A549 (cell line): ENCODE measurements at regions not wholly inside any gene's neighbourhood (a gene's known extent, or its start where the extent isn't known, plus 50 kb on each side); places are given as distances from the start of the nearest gene placed in this dataset.
"Not testable (repeated sequence)": the region's sequence is repeated elsewhere in the genome, so short reads cannot be mapped to it uniquely, and the experiment has no call there.

ENCODE experiments used
- ATAC-seq, 2 experiments: fragments of 200-7000 bp in 1 of 2; fragments of >200 bp in 1 of 2; cut with Nextera tagmentation in 1 of 2; cut with Tn5 transposase in 1 of 2; 3 replicates each; pipeline versions ENCODE4 v1.8.0 to v1.9.1; 2018 to 2020; ENCODE audit warnings: mild to moderate bottlenecking in 1 of 2, moderate library complexity in 1 of 2
- CTCF ChIA-PET: fragments of 300-600 bp; sonication (Branson Sonifier 250); formaldehyde crosslinking; extraction: SDS; loops from one replicate; lab custom pipeline; 2021; ENCODE audit warnings: antibody characterized with exemption, inconsistent platforms; lab: Yijun Ruan, JAX
- POLR2A ChIA-PET: fragments of 350-600 bp; formaldehyde crosslinking; extraction: SDS; loops from one replicate; lab custom pipeline; 2021; ENCODE audit warnings: antibody characterized with exemption, inconsistent platforms; lab: Yijun Ruan, JAX
- DNase-seq, 2 experiments: peaks; one replicate each; pipeline versions ENCODE4 v3.0.0 to v3.0.0-alpha.2; 2011 to 2016; ENCODE audit warnings: low read depth in 1 of 2, low spot score in 1 of 2
- FAIRE-seq: peaks from 2 replicates; lab custom pipeline; 2011; peaks lifted over from hg19 to GRCh38; lab: Jason Lieb, UNC
- H3K27ac ChIP-seq, 2 experiments: fragments of >200 bp; sonication (Bioruptor Twin); formaldehyde crosslinking; 3 replicates each; pipeline ENCODE4 v1.5.1; 2016 to 2017
- H3K4me1 ChIP-seq: fragments of >200 bp; sonication (Bioruptor Twin); formaldehyde crosslinking; 3 replicates; pipeline ENCODE4 v1.6.1; 2016
- H3K4me2 ChIP-seq: fragments of >200 bp; sonication (Bioruptor Twin); formaldehyde crosslinking; 3 replicates; pipeline ENCODE4 v1.6.1; 2016
- H3K4me3 ChIP-seq: fragments of >200 bp; sonication (Bioruptor Twin); formaldehyde crosslinking; 3 replicates; pipeline ENCODE4 v1.5.1; 2016
- H3K9me3 ChIP-seq: fragments of >200 bp; sonication (Bioruptor Twin); formaldehyde crosslinking; 3 replicates; pipeline ENCODE4 v1.6.1; 2016
- CHD2 ChIP-seq: fragments of 150-350 bp; IDR thresholded peaks from 2 replicates; pipeline ENCODE4 v1.6.1; 2014; ENCODE audit warnings: low read length; ENCODE audit not compliant: partially characterized antibody
- CHD4 ChIP-seq: fragments of 200-600 bp; sonication (generic); IDR thresholded peaks from 2 replicates; pipeline ENCODE4 v1.6.1; 2016; ENCODE audit warnings: antibody characterized with exemption, mild to moderate bottlenecking, borderline replicate concordance
- EHF ChIP-seq: fragments of 250-450 bp; sonication (Bioruptor Pico); IDR thresholded peaks from 2 replicates; pipeline ENCODE4 v1.5.0; 2020; ENCODE audit warnings: mild to moderate bottlenecking
- EHMT2 ChIP-seq: fragments of 200-600 bp; sonication (generic); IDR thresholded peaks from 2 replicates; pipeline ENCODE4 v1.6.1; 2016; ENCODE audit warnings: antibody characterized with exemption, low read depth, mild to moderate bottlenecking, moderate library complexity
- ESRRA ChIP-seq: fragments of 150-350 bp; IDR thresholded peaks from 2 replicates; pipeline ENCODE4 v1.6.1; 2014; ENCODE audit warnings: mild to moderate bottlenecking, low read length, borderline replicate concordance
- FOSB ChIP-seq: fragments of 250-450 bp; sonication (Bioruptor Pico); IDR thresholded peaks from 2 replicates; pipeline ENCODE4 v1.5.0; 2020; ENCODE audit warnings: mild to moderate bottlenecking, moderate library complexity
- FOXS1 ChIP-seq: fragments of 250-450 bp; sonication (Bioruptor Pico); IDR thresholded peaks from 2 replicates; pipeline ENCODE4 v1.5.0; 2020; ENCODE audit warnings: mild to moderate bottlenecking, moderate library complexity
- HDAC2 ChIP-seq: fragments of 200-600 bp; sonication (generic); IDR thresholded peaks from 2 replicates; pipeline ENCODE4 v1.6.1; 2016
- HEYL ChIP-seq: fragments of 250-450 bp; sonication (Bioruptor Pico); IDR thresholded peaks from 2 replicates; pipeline ENCODE4 v1.8.0; 2021; ENCODE audit warnings: mild to moderate bottlenecking, moderate library complexity
- HOXA7 ChIP-seq: fragments of 250-450 bp; sonication (Bioruptor Pico); IDR thresholded peaks from 2 replicates; pipeline ENCODE4 v1.5.0; 2020; ENCODE audit warnings: mild to moderate bottlenecking, moderate library complexity
- HOXB13 ChIP-seq: fragments of 250-450 bp; sonication (Bioruptor Pico); IDR thresholded peaks from 2 replicates; pipeline ENCODE4 v1.5.0; 2020; ENCODE audit warnings: low read depth, mild to moderate bottlenecking, moderate library complexity
- JUN ChIP-seq, 2 experiments: fragments of >200 bp; sonication (Bioruptor Twin); formaldehyde crosslinking; IDR thresholded peaks; 2 replicates in 1 of 2; 3 replicates in 1 of 2; pipeline ENCODE4 v1.6.1; 2016 to 2017
- KDM1A ChIP-seq: fragments of 200-600 bp; sonication (generic); IDR thresholded peaks from 2 replicates; pipeline ENCODE4 v1.6.1; 2016; ENCODE audit warnings: low read depth, mild to moderate bottlenecking
- MAFK ChIP-seq: fragments of 450-650 bp; IDR thresholded peaks from 2 replicates; pipeline ENCODE4 v1.6.1; 2014; ENCODE audit not compliant: partially characterized antibody
- MYC ChIP-seq: IDR thresholded peaks from 2 replicates; pipeline ENCODE4 v1.6.1; 2012; ENCODE audit warnings: mild to moderate bottlenecking, inconsistent platforms, low read length, improper control_type of control experiment, borderline replicate concordance
- NFE2L2 ChIP-seq: fragments of 150-350 bp; conservative IDR thresholded peaks from 2 replicates; pipeline ENCODE4 v1.6.1; 2014; ENCODE audit warnings: low read length
- RARB ChIP-seq: fragments of 250-450 bp; sonication (Bioruptor Pico); IDR thresholded peaks from 2 replicates; pipeline ENCODE4 v1.8.0; 2021; ENCODE audit warnings: mild to moderate bottlenecking, moderate library complexity
- RCOR1 ChIP-seq: fragments of 150-350 bp; IDR thresholded peaks from 2 replicates; pipeline ENCODE4 v1.6.1; 2014; ENCODE audit warnings: antibody characterized with exemption, low read length, low read depth
- RFX5 ChIP-seq: fragments of 450-650 bp; IDR thresholded peaks from 2 replicates; pipeline ENCODE4 v1.7.1; 2014; ENCODE audit warnings: antibody characterized with exemption, mild to moderate bottlenecking, moderate library complexity
- TP53 ChIP-seq: fragments of 250-450 bp; sonication (Bioruptor Pico); IDR thresholded peaks from 2 replicates; pipeline ENCODE4 v1.5.0; 2021; ENCODE audit warnings: mild to moderate bottlenecking, moderate library complexity
- WGBS: methylation state at CpG from one replicate; pipeline ENCODE4 v1.1.6; 2017; ENCODE audit errors: missing lambda C conversion rate; 5-methylcytosine and 5-hydroxymethylcytosine counted together
- TF ChIP-seq, protein P1 (sequence below): IDR thresholded peaks from 2 replicates; pipeline ENCODE4 v1.6.1; 2012; ENCODE audit warnings: low read depth, borderline replicate concordance
- TF ChIP-seq, protein P2 (sequence below): fragments of >200 bp; sonication (Bioruptor Twin); formaldehyde crosslinking; IDR thresholded peaks from 3 replicates; pipeline ENCODE4 v1.6.1; 2016
- TF ChIP-seq, protein P3 (sequence below): IDR thresholded peaks from 2 replicates; pipeline ENCODE4 v1.6.1; 2012
- TF ChIP-seq, protein P4 (sequence below): fragments of 200-600 bp; sonication (generic); IDR thresholded peaks from 2 replicates; pipeline ENCODE4 v1.6.1; 2016; ENCODE audit warnings: antibody characterized with exemption, mild to moderate bottlenecking, moderate library complexity
- TF ChIP-seq, protein P5 (sequence below): fragments of 250-450 bp; sonication (Bioruptor Pico); IDR thresholded peaks from 2 replicates; pipeline ENCODE4 v1.5.0; 2021; ENCODE audit warnings: mild to moderate bottlenecking, moderate library complexity, borderline replicate concordance

DNA sequence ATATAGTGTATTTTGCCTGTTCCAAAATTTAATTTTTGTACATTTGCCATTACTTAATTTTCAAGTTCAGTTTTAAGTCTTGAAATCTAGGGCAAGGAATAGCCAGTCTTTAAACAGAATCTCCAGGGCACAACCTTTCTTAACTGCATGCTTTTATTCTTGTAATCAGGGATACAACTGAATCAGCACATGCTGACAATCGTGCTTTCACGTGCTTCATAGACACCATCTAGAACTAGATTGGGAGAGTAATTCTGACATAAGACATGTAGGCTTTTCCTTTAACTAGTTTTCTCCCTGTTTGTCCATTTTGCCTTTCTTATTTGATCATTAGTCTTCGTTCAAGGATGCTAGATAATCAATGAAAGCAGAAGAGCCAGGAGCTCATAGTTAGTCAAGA is 650.4 kb upstream of the CADM2 start:
- Histone ChIP-seq H3K4me2 (no peak overlapping the region), H3K4me3 (no peak overlapping the region), H3K27ac (no peak overlapping the region), H3K4me1 (no peaks in the 10 kb centered on the region), H3K9me3 (no peaks in the 10 kb centered on the region)
- ATAC-seq (no peak), FAIRE-seq (no peak), DNase-seq (no peak)
- WGBS, result 4% methylated on average over 3 of the region's 3 CpGs
- CTCF ChIA-PET, result no interaction called here
- TF ChIP-seq FOXS1 (CRISPR knock-in tag) (no peak), HOXB13 (CRISPR knock-in tag) (no peak), JUN (IDR thresholded peaks at IDR 0.05) (no peak), TP53 (CRISPR knock-in tag) (no peak), EHMT2 (no peak), RFX5 (no peak), EHF (CRISPR knock-in tag) (no peak), MYC (no peak), RCOR1 (no peak), HOXA7 (CRISPR knock-in tag) (no peak), CHD2 (no peak), ESRRA (no peak), CHD4 (no peak), HEYL (CRISPR knock-in tag) (no peak), FOSB (CRISPR knock-in tag) (no peak), HDAC2 (no peak), NFE2L2 (no peak)
- TF ChIP-seq, protein P1, sequence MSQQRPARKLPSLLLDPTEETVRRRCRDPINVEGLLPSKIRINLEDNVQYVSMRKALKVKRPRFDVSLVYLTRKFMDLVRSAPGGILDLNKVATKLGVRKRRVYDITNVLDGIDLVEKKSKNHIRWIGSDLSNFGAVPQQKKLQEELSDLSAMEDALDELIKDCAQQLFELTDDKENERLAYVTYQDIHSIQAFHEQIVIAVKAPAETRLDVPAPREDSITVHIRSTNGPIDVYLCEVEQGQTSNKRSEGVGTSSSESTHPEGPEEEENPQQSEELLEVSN, result no peak
- TF ChIP-seq, protein P2, sequence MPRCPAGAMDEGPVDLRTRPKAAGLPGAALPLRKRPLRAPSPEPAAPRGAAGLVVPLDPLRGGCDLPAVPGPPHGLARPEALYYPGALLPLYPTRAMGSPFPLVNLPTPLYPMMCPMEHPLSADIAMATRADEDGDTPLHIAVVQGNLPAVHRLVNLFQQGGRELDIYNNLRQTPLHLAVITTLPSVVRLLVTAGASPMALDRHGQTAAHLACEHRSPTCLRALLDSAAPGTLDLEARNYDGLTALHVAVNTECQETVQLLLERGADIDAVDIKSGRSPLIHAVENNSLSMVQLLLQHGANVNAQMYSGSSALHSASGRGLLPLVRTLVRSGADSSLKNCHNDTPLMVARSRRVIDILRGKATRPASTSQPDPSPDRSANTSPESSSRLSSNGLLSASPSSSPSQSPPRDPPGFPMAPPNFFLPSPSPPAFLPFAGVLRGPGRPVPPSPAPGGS, result no peak
- TF ChIP-seq, protein P3, sequence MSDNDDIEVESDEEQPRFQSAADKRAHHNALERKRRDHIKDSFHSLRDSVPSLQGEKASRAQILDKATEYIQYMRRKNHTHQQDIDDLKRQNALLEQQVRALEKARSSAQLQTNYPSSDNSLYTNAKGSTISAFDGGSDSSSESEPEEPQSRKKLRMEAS, result no peak
- POLR2A ChIA-PET, result no interaction called here

DNA sequence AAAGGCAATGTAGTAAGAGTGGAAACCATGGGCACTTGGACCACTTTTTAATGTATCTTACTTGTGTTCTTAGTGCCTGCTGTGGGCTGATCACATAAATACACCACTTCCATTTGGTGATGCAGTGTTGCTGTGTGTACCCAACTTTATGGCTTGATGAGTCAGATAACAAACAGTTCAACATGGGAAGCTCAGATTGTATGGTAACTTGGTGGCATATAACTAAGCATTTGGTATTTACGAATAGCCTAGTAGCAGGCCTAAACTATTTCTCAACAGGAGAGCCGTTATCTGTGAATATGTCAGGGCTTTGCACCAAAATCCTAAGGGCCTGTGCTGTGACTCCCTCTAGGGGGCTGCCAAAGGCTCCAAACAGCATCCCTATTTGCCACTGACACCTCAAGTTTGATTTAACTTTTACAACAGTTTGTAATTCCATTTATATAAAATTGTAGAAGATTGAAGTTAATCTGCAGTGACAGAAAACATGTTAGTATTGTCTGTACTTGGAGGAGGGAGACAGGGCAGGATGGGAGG is 640.4 kb upstream of the CADM2 start:
- WGBS, result 0% methylated on average over 2 of the region's 2 CpGs
- no peak for FAIRE-seq
- no peak for ATAC-seq

DNA sequence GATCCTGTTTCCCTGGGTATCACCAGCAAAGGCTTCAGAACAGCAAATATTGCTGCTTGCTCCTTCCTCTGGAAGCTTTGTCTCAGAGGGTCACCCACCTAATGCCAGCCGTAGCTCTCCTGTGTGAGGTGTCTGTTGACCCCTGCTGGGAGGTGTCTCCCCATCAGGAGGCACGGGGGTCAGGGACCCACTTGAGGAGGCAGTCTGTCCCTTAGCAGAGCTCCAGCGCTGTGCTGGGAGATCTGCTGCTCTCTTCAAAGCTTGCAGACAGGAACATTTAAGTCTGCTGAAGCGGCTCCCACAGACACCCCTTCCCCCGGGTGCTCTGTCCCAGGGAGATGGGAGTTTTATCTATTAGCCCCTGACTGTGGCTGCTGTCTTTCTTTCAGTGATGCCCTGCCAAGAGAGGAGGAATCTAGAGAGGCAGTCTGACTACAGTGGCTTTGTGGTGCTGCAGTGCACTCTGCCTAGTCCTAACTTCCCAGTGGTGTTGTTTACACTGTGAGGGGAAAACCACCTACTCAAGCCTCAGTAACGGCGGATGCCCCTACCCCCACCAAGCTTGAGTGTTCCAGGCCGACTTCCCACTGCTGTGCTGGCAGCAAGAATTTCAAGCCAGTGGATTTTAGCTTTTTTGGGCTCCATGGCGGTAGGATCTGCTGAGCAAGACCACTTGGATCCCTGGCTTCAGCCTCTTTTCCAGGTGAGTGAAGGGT is 593.1 kb upstream of the CADM2 start:
- H3K9me3 ChIP-seq, DNase-seq, H3K27ac ChIP-seq, H3K4me3 ChIP-seq, ATAC-seq, H3K4me1 ChIP-seq, POLR2A ChIA-PET, CTCF ChIA-PET, H3K4me2 ChIP-seq, FAIRE-seq: not testable (repeated sequence)
- WGBS, result 21% methylated on average over 5 of the region's 9 CpGs

More for the DNA sequence above, 640.4 kb upstream of the CADM2 start:
- TF ChIP-seq MAFK (no peak), RARB (CRISPR knock-in tag) (no peak), JUN (IDR thresholded peaks at IDR 0.05) (no peak), MYC (no peak), HEYL (CRISPR knock-in tag) (no peak), KDM1A (no peak)
- TF ChIP-seq, protein P4, sequence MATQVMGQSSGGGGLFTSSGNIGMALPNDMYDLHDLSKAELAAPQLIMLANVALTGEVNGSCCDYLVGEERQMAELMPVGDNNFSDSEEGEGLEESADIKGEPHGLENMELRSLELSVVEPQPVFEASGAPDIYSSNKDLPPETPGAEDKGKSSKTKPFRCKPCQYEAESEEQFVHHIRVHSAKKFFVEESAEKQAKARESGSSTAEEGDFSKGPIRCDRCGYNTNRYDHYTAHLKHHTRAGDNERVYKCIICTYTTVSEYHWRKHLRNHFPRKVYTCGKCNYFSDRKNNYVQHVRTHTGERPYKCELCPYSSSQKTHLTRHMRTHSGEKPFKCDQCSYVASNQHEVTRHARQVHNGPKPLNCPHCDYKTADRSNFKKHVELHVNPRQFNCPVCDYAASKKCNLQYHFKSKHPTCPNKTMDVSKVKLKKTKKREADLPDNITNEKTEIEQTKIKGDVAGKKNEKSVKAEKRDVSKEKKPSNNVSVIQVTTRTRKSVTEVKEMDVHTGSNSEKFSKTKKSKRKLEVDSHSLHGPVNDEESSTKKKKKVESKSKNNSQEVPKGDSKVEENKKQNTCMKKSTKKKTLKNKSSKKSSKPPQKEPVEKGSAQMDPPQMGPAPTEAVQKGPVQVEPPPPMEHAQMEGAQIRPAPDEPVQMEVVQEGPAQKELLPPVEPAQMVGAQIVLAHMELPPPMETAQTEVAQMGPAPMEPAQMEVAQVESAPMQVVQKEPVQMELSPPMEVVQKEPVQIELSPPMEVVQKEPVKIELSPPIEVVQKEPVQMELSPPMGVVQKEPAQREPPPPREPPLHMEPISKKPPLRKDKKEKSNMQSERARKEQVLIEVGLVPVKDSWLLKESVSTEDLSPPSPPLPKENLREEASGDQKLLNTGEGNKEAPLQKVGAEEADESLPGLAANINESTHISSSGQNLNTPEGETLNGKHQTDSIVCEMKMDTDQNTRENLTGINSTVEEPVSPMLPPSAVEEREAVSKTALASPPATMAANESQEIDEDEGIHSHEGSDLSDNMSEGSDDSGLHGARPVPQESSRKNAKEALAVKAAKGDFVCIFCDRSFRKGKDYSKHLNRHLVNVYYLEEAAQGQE, result no peak
- TF ChIP-seq, protein P5, sequence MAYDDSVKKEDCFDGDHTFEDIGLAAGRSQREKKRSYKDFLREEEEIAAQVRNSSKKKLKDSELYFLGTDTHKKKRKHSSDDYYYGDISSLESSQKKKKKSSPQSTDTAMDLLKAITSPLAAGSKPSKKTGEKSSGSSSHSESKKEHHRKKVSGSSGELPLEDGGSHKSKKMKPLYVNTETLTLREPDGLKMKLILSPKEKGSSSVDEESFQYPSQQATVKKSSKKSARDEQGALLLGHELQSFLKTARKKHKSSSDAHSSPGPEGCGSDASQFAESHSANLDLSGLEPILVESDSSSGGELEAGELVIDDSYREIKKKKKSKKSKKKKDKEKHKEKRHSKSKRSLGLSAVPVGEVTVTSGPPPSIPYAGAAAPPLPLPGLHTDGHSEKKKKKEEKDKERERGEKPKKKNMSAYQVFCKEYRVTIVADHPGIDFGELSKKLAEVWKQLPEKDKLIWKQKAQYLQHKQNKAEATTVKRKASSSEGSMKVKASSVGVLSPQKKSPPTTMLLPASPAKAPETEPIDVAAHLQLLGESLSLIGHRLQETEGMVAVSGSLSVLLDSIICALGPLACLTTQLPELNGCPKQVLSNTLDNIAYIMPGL, result no peak
- H3K4me2 ChIP-seq, result no peak overlapping the region
- POLR2A ChIA-PET, result no interaction called here
- peak in 1 of 2 experiments; percentile 1 for DNase-seq
- CTCF ChIA-PET, result no interaction called here
- H3K4me3 ChIP-seq, result no peak overlapping the region
- no peaks in the 10 kb centered on the region for H3K4me1 ChIP-seq
- H3K9me3 ChIP-seq, result no peaks in the 10 kb centered on the region
- no peak overlapping the region for H3K27ac ChIP-seq
